Common myeloid progenitor, CD34-positive (primary cell): ENCODE measurements at regions not wholly inside any gene's neighbourhood (a gene's known extent, or its start where the extent isn't known, plus 50 kb on each side); places are given as distances from the start of the nearest gene placed in this dataset.

Experiments used
- CTCF ChIA-PET: fragments of 350-600 bp; sonication (Branson Sonifier 250); formaldehyde crosslinking; loops from one replicate; lab custom pipeline; 2021; ENCODE audit warnings: antibody characterized with exemption; lab: Charles Lee
- POLR2A ChIA-PET: fragments of 350-600 bp; sonication (Branson Sonifier 250); formaldehyde crosslinking; loops from one replicate; lab custom pipeline; 2021; ENCODE audit warnings: antibody characterized with exemption; lab: Charles Lee
- DNase-seq, 3 donors: peaks; one replicate each; pipeline versions ENCODE4 v3.0.0 to v3.0.0-alpha.2; 2013
- H3K27ac ChIP-seq, 2 experiments: 1 replicate in 1 of 2; 2 replicates in 1 of 2; pipeline ENCODE4 v1.7.0; 2013; ENCODE audit warnings: inconsistent platforms in 2 of 2, low read length in 2 of 2, mild to moderate bottlenecking in 2 of 2, low read depth in 1 of 2, moderate library complexity in 1 of 2; ENCODE audit not compliant: severe bottlenecking in 2 of 2, insufficient read depth in 1 of 2, poor library complexity in 1 of 2
- H3K27me3 ChIP-seq, 5 experiments: replicated peaks in 2 of 5; 1 replicate in 3 of 5; 2 replicates in 2 of 5; pipeline versions ENCODE4 v1.6.1 to v1.7.0; 2013; ENCODE audit warnings: low read length in 4 of 5, mild to moderate bottlenecking in 2 of 5, moderate library complexity in 2 of 5, inconsistent platforms in 1 of 5; ENCODE audit not compliant: insufficient read depth in 5 of 5, control insufficient read depth in 4 of 5
- H3K36me3 ChIP-seq, 4 experiments: 1 replicate in 2 of 4; 2 replicates in 2 of 4; pipeline versions ENCODE4 v1.6.1 to v1.7.0; 2013; ENCODE audit warnings: low read length in 3 of 4, control low read depth in 1 of 4, mild to moderate bottlenecking in 1 of 4; ENCODE audit not compliant: control insufficient read depth in 4 of 4, insufficient read depth in 4 of 4
- H3K4me1 ChIP-seq, 4 experiments: 1 replicate in 3 of 4; 2 replicates in 1 of 4; pipeline versions ENCODE4 v1.6.1 to v1.7.1; 2013; ENCODE audit warnings: low read length in 3 of 4, mild to moderate bottlenecking in 3 of 4, control low read depth in 1 of 4, inconsistent platforms in 1 of 4, moderate library complexity in 1 of 4; ENCODE audit not compliant: control insufficient read depth in 4 of 4, insufficient read depth in 4 of 4; ENCODE audit errors: control extremely low read depth in 1 of 4
- H3K4me3 ChIP-seq, 7 experiments: 1 replicate in 4 of 7; 2 replicates in 3 of 7; pipeline versions ENCODE4 v1.5.1 to v1.7.0; 2013; ENCODE audit warnings: mild to moderate bottlenecking in 7 of 7, low read length in 6 of 7, moderate library complexity in 6 of 7, inconsistent platforms in 2 of 7, low read depth in 2 of 7, control low read depth in 1 of 7; ENCODE audit not compliant: insufficient read depth in 4 of 7, control insufficient read depth in 1 of 7; ENCODE audit errors: extremely low read depth in 1 of 7
- H3K9me3 ChIP-seq, 5 experiments: 1 replicate in 4 of 5; 2 replicates in 1 of 5; pipeline versions ENCODE4 v1.6.1 to v1.7.1; 2013; ENCODE audit warnings: low read length in 4 of 5, mild to moderate bottlenecking in 2 of 5, inconsistent platforms in 1 of 5, low read depth in 1 of 5, moderate library complexity in 1 of 5; ENCODE audit not compliant: control insufficient read depth in 4 of 5, insufficient read depth in 2 of 5; ENCODE audit errors: control extremely low read depth in 1 of 5
- WGBS: methylation state at CpG from one replicate; pipeline ENCODE4 v1.1.5; 2013; ENCODE audit not compliant: insufficient coverage; 5-methylcytosine and 5-hydroxymethylcytosine counted together

- H3K4me1 ChIP-seq: no peaks in the 10 kb centered on the region
- DNase-seq: no peak
- no peaks in the 10 kb centered on the region for H3K9me3 ChIP-seq
- 100% methylated on average over 1 of the region's 1 CpG for WGBS
- no peak overlapping the region for H3K4me3 ChIP-seq
- H3K27ac ChIP-seq: no peak overlapping the region
- no peaks in the 10 kb centered on the region for H3K27me3 ChIP-seq
- no peaks in the 10 kb centered on the region for H3K36me3 ChIP-seq
- POLR2A ChIA-PET: no interaction called here
- CTCF ChIA-PET: no interaction called here
Observed at GRCh38 chr12:74781991-74782485, 244.4 kb downstream of the ATXN7L3B start.

DNA sequence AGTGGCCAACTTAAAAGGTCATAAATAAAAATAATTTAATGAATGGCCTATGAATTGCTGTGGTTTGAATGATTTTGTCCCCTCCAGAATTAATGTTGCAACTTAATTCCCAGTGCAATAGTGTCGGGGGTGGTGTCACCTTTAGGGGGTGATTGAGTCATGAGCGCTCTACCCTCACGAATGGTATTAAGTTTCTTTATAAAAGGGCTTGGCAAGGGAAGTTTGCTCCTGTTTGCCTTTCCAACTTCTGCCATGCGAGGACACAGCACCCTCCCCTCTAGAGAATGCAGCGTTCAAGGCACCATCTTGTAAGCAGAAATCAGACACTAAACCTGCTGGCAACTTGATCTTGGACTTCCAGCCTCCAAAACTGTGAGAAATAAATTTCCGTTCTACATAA lies 253.3 kb downstream of the ATXN7L3B start:
- DNase-seq: no peak
- 86% methylated on average over 2 of the region's 6 CpGs for WGBS
- Histone ChIP-seq H3K9me3 (no peaks in the 10 kb centered on the region), H3K27me3 (peaks cover 0 to 2% (median 0%) of the 10 kb centered on the region in 5 experiments), H3K36me3 (no peaks in the 10 kb centered on the region), H3K27ac (no peak overlapping the region), H3K4me1 (no peaks in the 10 kb centered on the region), H3K4me3 (no peak overlapping the region)
- ChIA-PET POLR2A (no interaction called here), CTCF (no interaction called here)

DNA sequence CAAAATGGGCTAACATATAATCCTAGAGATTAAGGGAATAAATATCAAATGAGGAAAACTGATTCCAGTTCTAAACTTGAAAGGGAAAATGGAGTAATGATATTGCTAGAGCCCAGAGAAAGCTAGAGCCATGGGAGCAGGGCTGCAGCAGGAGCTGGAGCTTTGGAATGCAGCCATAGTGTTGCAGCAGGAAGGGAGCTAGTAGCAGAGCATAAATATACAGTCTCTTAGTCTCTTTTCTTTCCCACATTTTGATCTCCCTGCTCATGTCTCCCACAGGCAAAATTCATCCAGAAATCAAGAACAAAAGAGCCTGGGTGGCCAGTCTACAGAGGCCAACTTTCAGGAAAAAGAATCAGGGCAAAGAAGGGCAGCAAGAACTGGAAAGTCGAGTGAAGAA lies 253.7 kb downstream of the ATXN7L3B start:
- Histone ChIP-seq H3K27ac (no peak overlapping the region), H3K27me3 (peaks cover 0 to 2% (median 0%) of the 10 kb centered on the region in 5 experiments), H3K4me3 (no peak overlapping the region), H3K4me1 (no peaks in the 10 kb centered on the region), H3K9me3 (no peaks in the 10 kb centered on the region), H3K36me3 (no peaks in the 10 kb centered on the region)
- no peak for DNase-seq
- CTCF ChIA-PET: no interaction called here
- 82% methylated on average over 1 of the region's 1 CpG for WGBS
- POLR2A ChIA-PET: no interaction called here

DNA sequence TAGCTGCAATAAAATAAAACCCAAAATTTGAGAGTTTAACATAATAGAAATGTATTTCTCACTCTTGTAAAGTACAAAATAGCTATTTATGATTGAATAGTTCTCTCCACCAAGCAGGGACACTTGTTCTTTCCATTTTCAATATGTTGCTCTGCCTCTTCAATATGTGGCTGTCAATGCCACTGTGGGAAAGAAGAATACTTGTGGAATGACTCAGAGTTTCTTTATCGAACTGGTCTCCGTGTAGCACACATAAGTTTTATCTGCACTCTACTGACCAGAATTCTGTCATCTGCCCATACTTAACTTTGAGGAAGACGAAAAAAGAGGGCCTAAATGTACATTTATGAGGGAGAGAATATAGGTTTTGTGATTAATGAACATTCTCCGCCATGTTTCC lies 256.9 kb downstream of the ATXN7L3B start:
- Histone ChIP-seq H3K27me3 (peaks cover 0 to 2% (median 0%) of the 10 kb centered on the region in 5 experiments), H3K36me3 (no peaks in the 10 kb centered on the region), H3K4me3 (no peak overlapping the region), H3K4me1 (no peaks in the 10 kb centered on the region), H3K9me3 (peaks cover 0 to 1% (median 0%) of the 10 kb centered on the region in 5 experiments), H3K27ac (no peak overlapping the region)
- POLR2A ChIA-PET: no interaction called here
- DNase-seq: no peak
- CTCF ChIA-PET: no interaction called here
- no CpG with 5 or more reads among the region's 4 CpGs for WGBS

GRCh38 chr12:74801625-74802024 lies 264.0 kb downstream of the ATXN7L3B start:
- POLR2A ChIA-PET: no interaction called here
- Histone ChIP-seq H3K9me3 (peaks cover 0 to 1% (median 0%) of the 10 kb centered on the region in 5 experiments), H3K36me3 (no peaks in the 10 kb centered on the region), H3K27ac (no peak overlapping the region), H3K4me1 (no peaks in the 10 kb centered on the region), H3K27me3 (no peaks in the 10 kb centered on the region), H3K4me3 (no peak overlapping the region)
- CTCF ChIA-PET: no interaction called here
- WGBS: 72% methylated on average over 2 of the region's 2 CpGs
- no peak for DNase-seq

DNA sequence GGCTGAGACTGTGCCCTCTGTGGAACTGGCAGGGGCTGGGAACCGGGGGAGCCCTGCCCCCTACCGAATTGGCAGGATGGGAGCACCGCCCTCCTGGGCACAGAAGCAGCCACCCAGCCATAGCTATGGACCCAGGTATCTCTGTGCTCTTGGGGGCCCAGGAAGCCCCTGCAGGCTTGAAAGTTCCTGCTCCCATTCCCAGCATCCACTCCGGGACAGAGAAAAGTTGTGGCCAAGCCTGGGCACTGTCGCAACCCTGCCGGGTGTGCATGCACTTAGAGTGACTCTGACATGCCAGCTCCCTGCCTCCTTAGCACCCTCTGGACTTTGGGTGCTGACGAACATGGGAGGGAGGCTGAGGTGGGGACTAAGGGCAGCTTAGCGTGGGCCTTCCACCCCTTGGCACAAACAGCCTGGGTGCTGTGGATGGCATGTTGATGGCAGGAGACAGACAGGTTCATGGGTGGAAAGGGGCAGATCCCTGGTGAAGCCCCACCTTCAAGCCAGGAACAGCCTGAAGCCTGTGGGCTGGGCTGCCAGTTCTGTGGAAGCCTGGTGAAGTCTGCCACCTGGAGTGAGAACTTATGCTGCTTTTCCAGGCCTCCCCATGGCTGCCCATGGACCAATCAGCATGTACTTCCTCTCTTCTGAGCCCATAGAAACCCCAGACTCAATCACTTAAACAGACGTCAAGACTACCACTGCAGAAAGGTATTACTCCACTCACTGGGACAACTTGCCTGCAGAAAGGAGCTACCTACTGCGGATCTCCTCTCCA lies 279.0 kb downstream of the ATXN7L3B start:
- Histone ChIP-seq H3K9me3 (no peaks in the 10 kb centered on the region), H3K36me3 (no peaks in the 10 kb centered on the region), H3K4me1 (no peaks in the 10 kb centered on the region), H3K27ac (no peak overlapping the region), H3K27me3 (no peaks in the 10 kb centered on the region), H3K4me3 (no peak overlapping the region)
- no peak for DNase-seq
- CTCF ChIA-PET: no interaction called here
- POLR2A ChIA-PET: no interaction called here
- 94% methylated on average over 9 of the region's 10 CpGs for WGBS

DNA sequence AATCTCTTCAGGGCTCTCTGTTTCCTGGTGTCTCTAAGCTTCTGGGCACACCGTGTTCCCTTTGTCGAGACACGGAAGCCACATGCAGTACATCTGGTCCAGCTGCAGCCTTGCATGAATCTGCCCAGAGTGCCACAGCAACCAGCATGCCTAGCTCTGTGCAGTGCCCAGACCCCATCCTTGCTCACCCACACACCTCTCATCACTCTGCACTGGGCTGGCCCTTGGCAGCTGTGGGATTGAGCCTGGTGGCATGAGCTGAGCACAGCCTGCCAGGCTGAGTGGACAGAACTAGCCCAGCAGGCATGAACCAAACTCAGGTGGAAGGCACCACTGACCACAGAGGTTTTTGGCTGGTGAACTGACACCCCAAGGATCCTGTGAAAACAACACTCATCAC lies 279.9 kb downstream of the ATXN7L3B start:
- ChIA-PET CTCF (no interaction called here), POLR2A (interaction anchor here (0.5 kb wide), 1 partner anchor 1463 kb away, joined by 3 read pairs; no protein-coding TSS in a partner anchor)
- no peak overlapping the region for H3K4me3 ChIP-seq
- no peak overlapping the region for H3K27ac ChIP-seq
- no peak for DNase-seq
- H3K4me1 ChIP-seq: no peaks in the 10 kb centered on the region
- no peaks in the 10 kb centered on the region for H3K9me3 ChIP-seq
- WGBS: 100% methylated on average over 3 of the region's 3 CpGs
- H3K27me3 ChIP-seq: no peaks in the 10 kb centered on the region
- no peaks in the 10 kb centered on the region for H3K36me3 ChIP-seq
